HAP-1 (cell line): ENCODE measurements at regions not wholly inside any gene's neighbourhood (a gene's known extent, or its start where the extent isn't known, plus 50 kb on each side); places are given as distances from the start of the nearest gene placed in this dataset.
"Not testable (repeated sequence)": the region's sequence is repeated elsewhere in the genome, so short reads cannot be mapped to it uniquely, and the experiment has no call there.

ENCODE experiments used
- DNase-seq, 2 experiments: peaks; one replicate each; pipeline ENCODE4 v3.0.0-alpha.2; 2016 to 2020; ENCODE audit warnings: low spot score in 2 of 2
- H3K27me3 ChIP-seq: fragments of 250-450 bp; sonication (Bioruptor Pico); 2 replicates; pipeline ENCODE4 v1.5.1; 2020; ENCODE audit warnings: low read depth, mild to moderate bottlenecking, moderate library complexity
- H3K36me3 ChIP-seq: fragments of 250-450 bp; sonication (Bioruptor Pico); replicated peaks from 2 replicates; pipeline ENCODE4 v1.5.1; 2020; ENCODE audit warnings: mild to moderate bottlenecking
- H3K4me1 ChIP-seq: fragments of 250-450 bp; sonication (Bioruptor Pico); 2 replicates; pipeline ENCODE4 v1.5.1; 2020; ENCODE audit warnings: mild to moderate bottlenecking
- H3K4me3 ChIP-seq: fragments of 250-450 bp; sonication (Bioruptor Pico); 2 replicates; pipeline ENCODE4 v1.5.1; 2020; ENCODE audit warnings: mild to moderate bottlenecking, moderate library complexity
- H3K9me3 ChIP-seq: fragments of 250-450 bp; sonication (Bioruptor Pico); 2 replicates; pipeline ENCODE4 v1.5.1; 2020; ENCODE audit warnings: mild to moderate bottlenecking, moderate library complexity
- in situ Hi-C: fragments of 300-500 bp; cut with MboI; formaldehyde crosslinking; loops from 3 replicates; pipeline ENCODE4 v1.14.3; 2020; ENCODE audit warnings: low sequenced_read_pairs, inconsistent platforms, mixed read lengths

GRCh38 chr3:20583648-20584047, 397.6 kb upstream of the SGO1 start:
- Histone ChIP-seq H3K9me3 (no peaks in the 10 kb centered on the region), H3K4me3 (no peak overlapping the region), H3K27me3 (no peaks in the 10 kb centered on the region), H3K4me1 (no peaks in the 10 kb centered on the region), H3K36me3 (no peaks in the 10 kb centered on the region)
- DNase-seq: no peak
- in situ Hi-C loops: no loop called here

- no peaks in the 10 kb centered on the region for H3K9me3 ChIP-seq
- H3K4me1 ChIP-seq: no peaks in the 10 kb centered on the region
- in situ Hi-C loops: no loop called here
- no peak for DNase-seq
- no peaks in the 10 kb centered on the region; the same call in 1 of the 2 replicates for H3K27me3 ChIP-seq
- no peaks in the 10 kb centered on the region for H3K36me3 ChIP-seq
- no peak overlapping the region for H3K4me3 ChIP-seq
Measured at GRCh38 chr3:20576228-20576627, 390.2 kb upstream of the SGO1 start.

GRCh38 chr3:20575146-20575545, 389.1 kb upstream of the SGO1 start:
- no peak for DNase-seq
- H3K27me3 ChIP-seq: no peaks in the 10 kb centered on the region; the same call in 1 of the 2 replicates
- no peaks in the 10 kb centered on the region for H3K36me3 ChIP-seq
- in situ Hi-C loops: no loop called here
- H3K4me1 ChIP-seq: no peaks in the 10 kb centered on the region
- no peak overlapping the region for H3K4me3 ChIP-seq
- H3K9me3 ChIP-seq: no peaks in the 10 kb centered on the region

- H3K36me3 ChIP-seq: no peaks in the 10 kb centered on the region
- no peaks in the 10 kb centered on the region for H3K4me1 ChIP-seq
- no peak for DNase-seq
- no peaks in the 10 kb centered on the region for H3K9me3 ChIP-seq
- H3K4me3 ChIP-seq: no peak overlapping the region
- in situ Hi-C loops: no loop called here
- H3K27me3 ChIP-seq: no peaks in the 10 kb centered on the region; the same call in 1 of the 2 replicates
Measured at GRCh38 chr3:20574746-20575145, 388.7 kb upstream of the SGO1 start.

GRCh38 chr3:20573175-20573574, 387.2 kb upstream of the SGO1 start:
- Histone ChIP-seq H3K4me1 (no peaks in the 10 kb centered on the region), H3K9me3 (no peaks in the 10 kb centered on the region), H3K4me3 (no peak overlapping the region), H3K36me3 (no peaks in the 10 kb centered on the region), H3K27me3 (no peaks in the 10 kb centered on the region; the same call in 1 of the 2 replicates)
- no peak for DNase-seq
- in situ Hi-C loops: no loop called here

- no peak overlapping the region for H3K4me3 ChIP-seq
- in situ Hi-C loops: no loop called here
- no peaks in the 10 kb centered on the region; the same call in 1 of the 2 replicates for H3K27me3 ChIP-seq
- H3K36me3 ChIP-seq: no peaks in the 10 kb centered on the region
- no peaks in the 10 kb centered on the region for H3K4me1 ChIP-seq
- no peaks in the 10 kb centered on the region for H3K9me3 ChIP-seq
- no peak for DNase-seq
Measured at GRCh38 chr3:20572473-20572872, 386.5 kb upstream of the SGO1 start.

- H3K4me3 ChIP-seq: no peak overlapping the region
- no peaks in the 10 kb centered on the region for H3K9me3 ChIP-seq
- no peaks in the 10 kb centered on the region for H3K4me1 ChIP-seq
- H3K27me3 ChIP-seq: no peaks in the 10 kb centered on the region; the same call in 1 of the 2 replicates
- H3K36me3 ChIP-seq: no peaks in the 10 kb centered on the region
- in situ Hi-C loops: no loop called here
- DNase-seq: no peak
Measured at GRCh38 chr3:20569310-20569709, 383.3 kb upstream of the SGO1 start.

GRCh38 chr3:20564966-20565365, 379.0 kb upstream of the SGO1 start:
- in situ Hi-C loops: no loop called here

GRCh38 chr3:20563985-20564384, 378.0 kb upstream of the SGO1 start:
- Histone ChIP-seq H3K27me3 (no peaks in the 10 kb centered on the region; the same call in 1 of the 2 replicates), H3K4me1 (no peaks in the 10 kb centered on the region), H3K4me3 (no peak overlapping the region), H3K9me3 (no peaks in the 10 kb centered on the region), H3K36me3 (no peaks in the 10 kb centered on the region)
- DNase-seq: no peak
- in situ Hi-C loops: no loop called here

More at GRCh38 chr3:20564966-20565365, 379.0 kb upstream of the SGO1 start:
- no peak for DNase-seq
- no peaks in the 10 kb centered on the region for H3K9me3 ChIP-seq
- H3K4me3 ChIP-seq: no peak overlapping the region
- no peaks in the 10 kb centered on the region for H3K4me1 ChIP-seq
- H3K27me3 ChIP-seq: no peaks in the 10 kb centered on the region; the same call in 1 of the 2 replicates
- no peaks in the 10 kb centered on the region for H3K36me3 ChIP-seq

GRCh38 chr3:20563251-20563650, 377.2 kb upstream of the SGO1 start:
- no peaks in the 10 kb centered on the region; the same call in 1 of the 2 replicates for H3K27me3 ChIP-seq
- H3K36me3 ChIP-seq: no peaks in the 10 kb centered on the region
- in situ Hi-C loops: no loop called here
- H3K4me1 ChIP-seq: no peaks in the 10 kb centered on the region
- H3K4me3 ChIP-seq: no peak overlapping the region
- no peak for DNase-seq
- no peaks in the 10 kb centered on the region for H3K9me3 ChIP-seq

GRCh38 chr3:20561166-20561565, 375.2 kb upstream of the SGO1 start:
- H3K4me1 ChIP-seq: no peaks in the 10 kb centered on the region

GRCh38 chr3:20560446-20560845, 374.4 kb upstream of the SGO1 start:
- H3K36me3 ChIP-seq, DNase-seq, H3K4me1 ChIP-seq, H3K27me3 ChIP-seq, H3K9me3 ChIP-seq, H3K4me3 ChIP-seq, in situ Hi-C loops: not testable (repeated sequence)

More at GRCh38 chr3:20561166-20561565, 375.2 kb upstream of the SGO1 start:
- Histone ChIP-seq H3K4me3 (no peak overlapping the region), H3K36me3 (no peaks in the 10 kb centered on the region), H3K27me3 (no peaks in the 10 kb centered on the region; the same call in 1 of the 2 replicates), H3K9me3 (no peaks in the 10 kb centered on the region)
- in situ Hi-C loops: no loop called here
- no peak for DNase-seq

- in situ Hi-C loops: no loop called here
- H3K9me3 ChIP-seq: no peaks in the 10 kb centered on the region
- H3K4me3 ChIP-seq: no peak overlapping the region
- H3K4me1 ChIP-seq: no peaks in the 10 kb centered on the region
- no peaks in the 10 kb centered on the region for H3K36me3 ChIP-seq
- H3K27me3 ChIP-seq: no peaks in the 10 kb centered on the region; the same call in 1 of the 2 replicates
- no peak for DNase-seq
Measured at GRCh38 chr3:20558161-20558560, 372.2 kb upstream of the SGO1 start.

- in situ Hi-C loops: no loop called here
- no peak for DNase-seq
- Histone ChIP-seq H3K36me3 (no peaks in the 10 kb centered on the region), H3K9me3 (no peaks in the 10 kb centered on the region), H3K4me1 (no peaks in the 10 kb centered on the region), H3K4me3 (no peak overlapping the region), H3K27me3 (no peaks in the 10 kb centered on the region; the same call in 1 of the 2 replicates)
Measured at GRCh38 chr3:20556661-20557060, 370.7 kb upstream of the SGO1 start.
